PC-9 (cell line): ENCODE measurements at regions not wholly inside any gene's neighbourhood (a gene's known extent, or its start where the extent isn't known, plus 50 kb on each side); places are given as distances from the start of the nearest gene placed in this dataset.
A peak's percentile ranks its signal among the peaks of the same experiment; 100 is the strongest.

ENCODE experiments used
- BruUV-seq: library from RNA; stranded (reverse); fragments of 400-500 nt; replicated peaks from 2 replicates; lab custom pipeline; 2021; lab: Mats Ljungman, UMichigan
- CTCF ChIA-PET: fragments of 300-600 bp; sonication (Branson Sonifier 250); formaldehyde crosslinking; loops from one replicate; lab custom pipeline; 2022; ENCODE audit warnings: antibody characterized with exemption; lab: Charles Lee
- POLR2A ChIA-PET: fragments of 300-600 bp; sonication (Branson Sonifier 250); formaldehyde crosslinking; loops from one replicate; lab custom pipeline; 2022; ENCODE audit warnings: antibody characterized with exemption; ENCODE audit not compliant: unreplicated experiment; lab: Charles Lee
- DNase-seq, 2 experiments: peaks; one replicate each; pipeline versions ENCODE4 v3.0.0 to v3.0.0-alpha.2; 2015 to 2022; ENCODE audit warnings: mixed read lengths in 1 of 2
- H2AFZ ChIP-seq: fragments of 200-600 bp; sonication (generic); 2 replicates; pipeline ENCODE4 v1.8.1; 2017; ENCODE audit warnings: antibody characterized with exemption
- H3F3A ChIP-seq: fragments of 200-600 bp; sonication (generic); 2 replicates; pipeline ENCODE4 v1.8.1; 2017; ENCODE audit warnings: antibody characterized with exemption, mild to moderate bottlenecking, low read depth; ENCODE audit not compliant: insufficient read depth
- H3K27ac ChIP-seq: fragments of 200-600 bp; sonication (generic); 2 replicates; pipeline ENCODE4 v1.6.1; 2016; ENCODE audit warnings: mixed run types
- H3K27me3 ChIP-seq: fragments of 200-600 bp; sonication (generic); 2 replicates; pipeline ENCODE4 v1.6.1; 2016; ENCODE audit warnings: low read depth, mixed run types; ENCODE audit not compliant: insufficient read depth
- H3K36me3 ChIP-seq: fragments of 200-600 bp; sonication (generic); 2 replicates; pipeline ENCODE4 v1.6.1; 2016; ENCODE audit warnings: low read depth, mixed run types
- H3K4me1 ChIP-seq: fragments of 200-600 bp; sonication (generic); replicated peaks from 2 replicates; pipeline ENCODE4 v1.6.1; 2016; ENCODE audit warnings: mixed run types; ENCODE audit not compliant: insufficient read depth
- H3K4me2 ChIP-seq: fragments of 200-600 bp; sonication (generic); 2 replicates; pipeline ENCODE4 v1.6.1; 2017; ENCODE audit warnings: mixed run types
- H3K4me3 ChIP-seq: fragments of 200-600 bp; sonication (generic); 2 replicates; pipeline ENCODE4 v1.6.1; 2016; ENCODE audit warnings: mixed run types
- H3K79me2 ChIP-seq: fragments of 200-600 bp; sonication (generic); 2 replicates; pipeline ENCODE4 v1.6.1; 2017; ENCODE audit warnings: low read depth, mixed run types
- H3K9me2 ChIP-seq: fragments of 200-600 bp; sonication (generic); 2 replicates; pipeline ENCODE4 v1.8.1; 2017; ENCODE audit warnings: mild to moderate bottlenecking; ENCODE audit not compliant: insufficient read depth
- H3K9me3 ChIP-seq: fragments of 200-600 bp; sonication (generic); 2 replicates; pipeline ENCODE4 v1.8.1; 2016; ENCODE audit warnings: low read depth; ENCODE audit not compliant: insufficient read depth
- H4K20me1 ChIP-seq: fragments of 200-600 bp; sonication (generic); 2 replicates; pipeline ENCODE4 v1.8.1; 2017; ENCODE audit not compliant: insufficient read depth
- CTCF ChIP-seq: fragments of 200-600 bp; sonication (generic); conservative IDR thresholded peaks from 2 replicates; pipeline ENCODE4 v1.6.1; 2017; ENCODE audit warnings: mixed run types, antibody characterized with exemption, mild to moderate bottlenecking, moderate library complexity
- EZH2 ChIP-seq: fragments of 200-600 bp; sonication (generic); IDR thresholded peaks from 2 replicates; pipeline ENCODE4 v1.8.0; 2017; ENCODE audit warnings: antibody characterized with exemption, low read depth
- intact Hi-C: fragments of 100-400 bp; cut with micrococcal nuclease; formaldehyde crosslinking; loops from one replicate; pipeline ENCODE4 v1.10.0; 2022; ENCODE audit not compliant: unreplicated experiment

- CTCF ChIA-PET: no interaction called here
- POLR2A ChIA-PET: no interaction called here
- TF ChIP-seq CTCF (no peak), EZH2 (no peak)
Observed at GRCh38 chr11:110962921-110963320, 250.7 kb upstream of the ARHGAP20 start.

GRCh38 chr11:110960167-110960566, 247.9 kb upstream of the ARHGAP20 start:
- BruUV-seq: no TSS peak
- Histone ChIP-seq H2AFZ (0 out of 2 replicates have a peak overlapping the region, but pooled peaks have one; percentile 15), H3K36me3 (no peaks in the 10 kb centered on the region), H4K20me1 (no peaks in the 10 kb centered on the region), H3K27ac (no peak overlapping the region), H3K4me3 (no peak overlapping the region), H3K4me1 (no peaks in the 10 kb centered on the region), H3K9me2 (no peaks in the 10 kb centered on the region), H3K4me2 (no peak overlapping the region), H3K9me3 (no peaks in the 10 kb centered on the region), H3F3A (no peaks in the 10 kb centered on the region), H3K27me3 (no peaks in the 10 kb centered on the region), H3K79me2 (no peaks in the 10 kb centered on the region)
- intact Hi-C loops: no loop called here
- ChIA-PET CTCF (no interaction called here), POLR2A (no interaction called here)
- no peak for TF ChIP-seq EZH2
- DNase-seq: no peak

More at GRCh38 chr11:110962921-110963320, 250.7 kb upstream of the ARHGAP20 start:
- no peaks in the 10 kb centered on the region for H3K9me3 ChIP-seq
- no peaks in the 10 kb centered on the region for H3K79me2 ChIP-seq
- H4K20me1 ChIP-seq: no peaks in the 10 kb centered on the region
- no peak overlapping the region for H3K27ac ChIP-seq
- no peaks in the 10 kb centered on the region for H3K9me2 ChIP-seq
- no peak for DNase-seq
- no peaks in the 10 kb centered on the region for H3F3A ChIP-seq
- no peaks in the 10 kb centered on the region for H3K36me3 ChIP-seq
- intact Hi-C loops: no loop called here
- H3K4me1 ChIP-seq: no peaks in the 10 kb centered on the region
- H3K27me3 ChIP-seq: no peaks in the 10 kb centered on the region
- no peak overlapping the region for H2AFZ ChIP-seq
- H3K4me3 ChIP-seq: no peak overlapping the region
- H3K4me2 ChIP-seq: no peak overlapping the region
- BruUV-seq: no TSS peak

GRCh38 chr11:110958216-110958615, 246.0 kb upstream of the ARHGAP20 start:
- Histone ChIP-seq H4K20me1 (no peaks in the 10 kb centered on the region), H3K27ac (no peak overlapping the region), H3K36me3 (no peaks in the 10 kb centered on the region), H3K4me1 (no peaks in the 10 kb centered on the region), H3K4me2 (no peak overlapping the region), H3K9me2 (no peaks in the 10 kb centered on the region), H3K4me3 (no peak overlapping the region), H2AFZ (no peak overlapping the region), H3F3A (no peaks in the 10 kb centered on the region), H3K27me3 (no peaks in the 10 kb centered on the region), H3K79me2 (no peaks in the 10 kb centered on the region), H3K9me3 (no peaks in the 10 kb centered on the region)
- ChIA-PET POLR2A (no interaction called here), CTCF (no interaction called here)
- BruUV-seq: no TSS peak
- intact Hi-C loops: no loop called here
- DNase-seq: no peak
- TF ChIP-seq EZH2 (no peak), CTCF (no peak)

GRCh38 chr11:110955776-110956175, 243.5 kb upstream of the ARHGAP20 start:
- no peak overlapping the region for H3K4me3 ChIP-seq
- H2AFZ ChIP-seq: no peak overlapping the region
- H3K27ac ChIP-seq: no peak overlapping the region
- no TSS peak for BruUV-seq
- H3K9me2 ChIP-seq: no peaks in the 10 kb centered on the region
- no peaks in the 10 kb centered on the region for H3K36me3 ChIP-seq
- H3F3A ChIP-seq: no peaks in the 10 kb centered on the region
- no peaks in the 10 kb centered on the region for H3K4me1 ChIP-seq
- H3K79me2 ChIP-seq: no peaks in the 10 kb centered on the region
- H3K9me3 ChIP-seq: no peaks in the 10 kb centered on the region
- ChIA-PET POLR2A (no interaction called here), CTCF (no interaction called here)
- peak in 1 of 2 experiments; percentile 43 for DNase-seq
- TF ChIP-seq CTCF (no peak), EZH2 (no peak)
- no peak overlapping the region for H3K4me2 ChIP-seq
- H3K27me3 ChIP-seq: no peaks in the 10 kb centered on the region
- no peaks in the 10 kb centered on the region for H4K20me1 ChIP-seq
- intact Hi-C loops: no loop called here
